ENCODE measurements at regions not wholly inside any gene's neighbourhood (a gene's known extent, or its start where the extent isn't known, plus 50 kb on each side); places are given as distances from the start of the nearest gene placed in this dataset.
"Not testable (repeated sequence)": the region's sequence is repeated elsewhere in the genome, so short reads cannot be mapped to it uniquely, and the experiment has no call there.

- DNase-seq, result no peak
Measured at GRCh38 chr1:168826269-168826668, 97.3 kb upstream of the DPT start.

DNA sequence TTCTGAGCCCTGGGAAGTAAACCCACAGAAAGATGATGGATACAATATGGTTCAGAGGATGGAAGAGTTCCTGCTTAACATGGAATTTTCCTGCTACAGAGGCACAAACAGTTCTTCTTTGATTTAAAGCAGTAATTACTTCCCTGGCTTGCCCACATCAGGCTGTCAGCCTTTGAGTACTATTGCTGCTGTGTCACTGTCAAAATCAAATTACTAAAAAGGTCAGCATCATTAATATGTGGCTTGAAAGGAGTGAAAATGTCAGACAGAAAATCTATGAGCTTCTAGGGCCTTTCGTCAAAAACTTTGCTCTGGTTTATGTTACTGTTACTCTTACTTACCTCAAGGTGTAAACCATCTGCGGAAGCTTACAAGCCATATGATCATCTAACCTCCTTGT lies 98.6 kb upstream of the DPT start:
- no peak for DNase-seq

- DNase-seq, result no peak
Measured at GRCh38 chr1:168829876-168830275, 100.9 kb upstream of the DPT start.

DNA sequence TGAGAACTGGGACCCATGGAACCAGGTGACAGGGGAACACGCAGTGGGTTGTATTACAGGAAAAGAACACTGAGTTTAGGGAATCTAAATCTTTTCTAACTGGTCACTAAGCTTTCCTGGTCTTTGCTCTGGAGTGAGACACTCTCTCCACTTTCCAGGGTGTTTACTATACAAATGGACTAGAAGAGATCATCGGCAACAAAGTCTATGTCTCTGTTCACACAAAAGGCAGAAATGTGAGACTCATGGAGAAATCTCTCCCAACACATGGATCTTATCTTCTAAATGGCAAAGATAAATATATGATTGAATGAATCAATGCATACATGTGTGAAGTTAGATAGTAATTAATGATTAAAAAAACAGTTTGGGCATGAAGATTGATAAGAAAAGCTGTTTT lies 101.6 kb upstream of the DPT start:
- DNase-seq, result no peak

- no peak for DNase-seq
Measured at GRCh38 chr1:168832661-168833060, 103.7 kb upstream of the DPT start.

GRCh38 chr1:168833362-168833761 lies 104.4 kb upstream of the DPT start:
- no peak for DNase-seq

- no peak for DNase-seq
Measured at GRCh38 chr1:168833801-168834224, 104.8 kb upstream of the DPT start.

DNA sequence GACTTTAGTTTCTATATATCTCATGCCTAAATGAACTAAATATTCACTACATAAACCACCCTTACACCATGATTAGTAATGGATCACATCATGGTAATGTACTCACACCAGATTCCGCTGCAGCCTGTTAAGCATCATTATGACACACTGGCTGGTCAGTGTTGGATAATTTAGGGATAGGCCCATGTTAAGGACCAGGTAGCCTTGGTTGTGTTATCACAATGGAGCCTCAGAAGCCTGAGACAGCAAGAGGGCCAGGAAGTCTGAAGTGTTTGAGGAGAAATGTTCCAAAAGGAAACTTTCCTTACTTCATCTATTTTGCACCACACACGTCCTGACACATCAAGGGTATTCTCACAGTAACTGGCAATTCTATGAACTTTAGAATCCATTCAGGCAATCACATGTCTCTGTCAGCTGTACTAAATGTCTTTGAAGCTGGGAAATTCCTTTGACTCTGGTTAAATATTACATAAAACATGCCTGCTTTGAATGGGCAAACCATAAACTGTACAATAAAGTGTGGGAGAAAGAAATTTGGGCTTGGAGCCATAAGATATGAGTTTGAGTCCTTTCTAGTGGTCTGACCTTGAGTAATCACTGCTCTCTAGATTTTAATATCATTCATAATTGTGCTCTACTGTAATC lies 105.3 kb upstream of the DPT start:
- DNase-seq, result no peak

DNA sequence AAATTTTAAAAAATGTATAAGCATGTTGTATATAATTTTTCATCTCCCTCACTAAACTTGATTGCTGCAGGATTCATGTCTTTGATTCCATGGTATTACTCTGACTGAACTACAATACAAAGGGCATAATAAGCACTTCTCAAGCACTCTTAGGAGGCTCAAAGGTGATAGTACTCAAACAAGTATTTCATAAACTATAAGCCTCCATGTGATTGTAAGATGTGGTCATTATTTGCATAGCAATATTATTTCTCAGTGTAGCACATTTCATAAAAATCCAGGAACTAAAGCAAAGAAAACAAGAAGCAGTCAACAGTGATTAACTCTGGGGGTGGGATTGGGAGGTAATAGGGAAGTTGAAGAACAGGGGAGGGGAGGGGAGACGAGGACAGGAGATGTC lies 106.2 kb upstream of the DPT start:
- no peak for DNase-seq

GRCh38 chr1:168835791-168836190 lies 106.8 kb upstream of the DPT start:
- no peak for DNase-seq

DNA sequence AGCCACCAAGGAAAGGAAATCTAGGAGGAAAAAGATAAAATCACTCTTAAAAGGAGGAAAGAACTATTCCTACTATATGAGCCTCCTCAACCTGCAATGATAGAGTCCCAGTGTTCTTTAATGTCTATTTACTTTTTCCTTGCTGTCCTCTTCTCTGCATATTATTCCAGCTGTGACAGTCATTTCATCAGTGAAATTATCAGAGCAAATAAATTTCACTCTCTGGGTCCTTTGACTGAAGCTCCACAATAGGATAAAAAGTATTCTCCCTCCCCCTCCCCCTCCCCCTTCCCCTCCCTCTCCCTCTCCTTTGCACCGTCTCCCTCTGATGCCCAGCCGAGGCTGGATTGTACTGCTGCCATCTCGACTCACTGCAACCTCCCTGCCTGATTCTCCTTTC lies 107.5 kb upstream of the DPT start:
- no peak for DNase-seq

GRCh38 chr1:168837230-168837629 lies 108.2 kb upstream of the DPT start:
- DNase-seq, result not testable (repeated sequence)

DNA sequence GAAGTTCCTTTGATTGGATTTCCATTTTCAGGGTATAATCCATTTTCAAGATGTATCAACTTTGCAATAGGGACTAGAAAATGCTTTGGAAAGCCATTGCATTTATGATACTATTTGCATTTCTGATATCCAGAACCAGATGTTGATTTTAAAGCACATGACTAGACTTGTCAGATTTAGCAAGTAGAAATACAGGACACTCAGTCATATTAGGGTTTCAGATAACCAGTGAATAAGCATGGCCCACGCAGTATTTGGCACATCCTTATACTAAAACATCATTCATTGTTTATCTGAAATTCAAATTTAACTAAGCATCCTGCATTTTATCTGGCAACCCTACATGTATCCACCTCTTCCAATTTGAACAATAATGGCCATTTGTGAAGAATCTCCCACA lies 113.3 kb upstream of the DPT start:
- DNase-seq, result no peak

GRCh38 chr1:168842916-168843315 lies 113.9 kb upstream of the DPT start:
- no peak for DNase-seq

GRCh38 chr1:168843401-168843800 lies 114.4 kb upstream of the DPT start:
- no peak for DNase-seq

- no peak for DNase-seq
Measured at GRCh38 chr1:168843950-168844349, 114.9 kb upstream of the DPT start.

- DNase-seq, result no peak
Measured at GRCh38 chr1:168845140-168845539, 116.1 kb upstream of the DPT start.

GRCh38 chr1:168848051-168848450 lies 119.0 kb upstream of the DPT start:
- DNase-seq, result no peak

GRCh38 chr1:168861421-168862004 lies 132.5 kb upstream of the DPT start:
- no peak for DNase-seq

GRCh38 chr1:168863772-168864171 lies 134.8 kb upstream of the DPT start:
- no peak for DNase-seq

DNA sequence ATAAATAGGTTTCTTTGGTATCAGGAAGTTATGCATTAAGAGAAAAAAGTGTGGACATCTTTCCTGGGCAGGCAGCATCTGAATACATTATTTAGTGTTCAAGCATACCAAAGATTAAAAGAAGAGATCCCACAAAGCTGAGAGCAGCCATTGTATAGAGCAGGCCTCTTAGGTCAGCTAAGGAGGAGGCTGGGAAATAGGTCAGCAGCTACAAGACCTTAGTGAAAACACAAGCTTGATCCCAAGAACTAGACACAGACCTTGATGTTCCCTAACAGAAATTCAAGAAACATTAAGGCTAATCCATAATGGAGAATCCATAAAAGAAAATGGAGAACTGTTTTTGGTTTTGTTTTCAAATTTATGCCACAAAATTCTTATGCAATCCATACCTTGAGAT lies 135.3 kb upstream of the DPT start:
- DNase-seq, result no peak

DNA sequence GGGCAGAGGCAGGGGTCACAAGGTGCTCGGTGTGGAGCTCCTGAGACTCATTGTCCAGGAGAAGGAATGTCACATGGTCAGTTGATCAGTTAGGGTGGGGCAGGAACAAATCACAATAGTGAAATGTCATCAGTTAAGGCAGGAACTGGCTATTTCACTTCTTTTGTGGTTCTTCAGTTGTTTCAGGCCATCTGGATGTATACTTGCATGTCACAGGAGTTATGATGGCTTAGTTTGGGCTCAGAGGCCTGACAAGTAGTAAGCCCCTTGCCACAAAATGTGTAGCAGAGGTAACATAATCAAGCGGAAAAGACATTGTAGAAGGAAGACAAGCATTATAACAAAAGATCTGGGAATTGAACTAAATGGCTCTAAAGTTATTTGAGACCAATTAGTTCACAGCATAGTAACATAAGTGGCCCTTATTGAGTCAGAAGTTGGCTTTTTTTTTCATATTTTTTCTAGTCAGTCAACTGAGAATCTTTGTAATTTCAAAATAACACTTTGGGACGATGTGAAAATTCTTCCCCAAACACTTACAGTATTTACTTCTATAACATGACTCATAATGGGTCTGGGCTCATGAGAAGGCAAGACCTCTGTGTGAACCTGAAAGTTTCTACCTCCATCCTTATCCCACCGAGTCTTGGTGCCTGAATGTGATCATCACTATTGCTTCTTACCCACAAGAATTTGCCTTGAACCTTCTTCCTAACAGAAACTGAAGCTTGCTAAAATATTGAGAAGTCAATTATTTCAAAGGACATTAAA lies 137.0 kb upstream of the DPT start:
- DNase-seq, result no peak

DNA sequence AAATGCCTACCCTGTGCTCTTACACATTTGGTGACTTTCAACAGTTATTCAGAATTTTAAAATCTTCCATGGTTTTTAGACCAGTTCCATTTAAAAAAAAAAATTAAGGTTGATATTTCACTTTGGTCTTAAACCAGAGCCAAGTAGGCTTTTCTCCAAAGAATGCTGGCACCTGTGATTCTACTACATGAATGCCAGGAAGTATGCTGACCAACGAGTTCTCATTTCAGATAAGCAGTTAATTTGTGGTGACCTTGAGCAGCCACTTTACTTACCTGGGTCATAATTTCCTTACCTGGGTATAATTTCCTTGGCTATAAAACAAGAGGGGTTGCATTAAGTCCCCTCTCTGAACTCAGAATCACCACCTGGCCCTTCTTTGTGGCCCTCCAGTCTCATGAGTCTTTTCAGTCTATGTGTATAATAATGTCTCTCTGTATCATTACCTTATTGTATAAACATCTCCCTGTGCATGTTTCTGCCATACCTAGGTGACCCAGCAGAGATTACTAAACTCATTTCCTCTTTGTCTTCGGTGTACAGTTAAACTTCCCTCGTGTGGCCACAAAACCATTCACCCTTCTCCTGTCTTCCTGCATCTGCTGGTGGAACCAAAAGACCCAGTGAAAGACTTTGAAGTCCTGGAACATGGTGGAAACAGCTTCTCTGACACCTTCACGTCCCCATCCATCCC lies 139.1 kb upstream of the DPT start:
- DNase-seq, result no peak

GRCh38 chr1:168871531-168871930 lies 142.5 kb upstream of the DPT start:
- no peak for DNase-seq
